SK-N-SH treated with all-trans-retinoic acid at 6 μM for 48 hours (cell line): ENCODE measurements at regions not wholly inside any gene's neighbourhood (a gene's known extent, or its start where the extent isn't known, plus 50 kb on each side); places are given as distances from the start of the nearest gene placed in this dataset.

ENCODE experiments used
- BACH2 ChIP-seq: fragments of 250-450 bp; sonication (Bioruptor Pico); IDR thresholded peaks from 2 replicates; pipeline ENCODE4 v1.9.0; 2021; ENCODE audit warnings: mild to moderate bottlenecking, borderline replicate concordance
- ESRRG ChIP-seq: fragments of 250-450 bp; sonication (Bioruptor Pico); IDR thresholded peaks from 2 replicates; pipeline ENCODE4 v1.6.1; 2021; ENCODE audit warnings: mild to moderate bottlenecking
- TOX ChIP-seq: fragments of 250-450 bp; sonication (Bioruptor Pico); IDR thresholded peaks from 2 replicates; pipeline ENCODE4 v1.8.0; 2021; ENCODE audit warnings: mild to moderate bottlenecking, moderate library complexity, borderline replicate concordance
- ZFP3 ChIP-seq: fragments of 250-450 bp; sonication (Bioruptor Pico); IDR thresholded peaks from 2 replicates; pipeline ENCODE4 v1.5.0; 2020; ENCODE audit warnings: mild to moderate bottlenecking, moderate library complexity
- TF ChIP-seq, protein P1 (sequence below): fragments of 250-450 bp; sonication (Bioruptor Pico); IDR thresholded peaks from 2 replicates; pipeline ENCODE4 v1.5.1; 2021; ENCODE audit warnings: mild to moderate bottlenecking, moderate library complexity
- TF ChIP-seq, protein P2 (sequence below): fragments of 250-450 bp; sonication (Bioruptor Pico); IDR thresholded peaks from 2 replicates; pipeline ENCODE4 v1.5.0; 2020; ENCODE audit warnings: mild to moderate bottlenecking, moderate library complexity
- TF ChIP-seq, protein P3 (sequence below): fragments of 250-450 bp; sonication (Bioruptor Pico); IDR thresholded peaks from 2 replicates; pipeline ENCODE4 v1.8.0; 2020; ENCODE audit warnings: mild to moderate bottlenecking, moderate library complexity, borderline replicate concordance

GRCh38 chr13:112231451-112232083, 144.6 kb upstream of the SPACA7 start:
- TF ChIP-seq, protein P1, sequence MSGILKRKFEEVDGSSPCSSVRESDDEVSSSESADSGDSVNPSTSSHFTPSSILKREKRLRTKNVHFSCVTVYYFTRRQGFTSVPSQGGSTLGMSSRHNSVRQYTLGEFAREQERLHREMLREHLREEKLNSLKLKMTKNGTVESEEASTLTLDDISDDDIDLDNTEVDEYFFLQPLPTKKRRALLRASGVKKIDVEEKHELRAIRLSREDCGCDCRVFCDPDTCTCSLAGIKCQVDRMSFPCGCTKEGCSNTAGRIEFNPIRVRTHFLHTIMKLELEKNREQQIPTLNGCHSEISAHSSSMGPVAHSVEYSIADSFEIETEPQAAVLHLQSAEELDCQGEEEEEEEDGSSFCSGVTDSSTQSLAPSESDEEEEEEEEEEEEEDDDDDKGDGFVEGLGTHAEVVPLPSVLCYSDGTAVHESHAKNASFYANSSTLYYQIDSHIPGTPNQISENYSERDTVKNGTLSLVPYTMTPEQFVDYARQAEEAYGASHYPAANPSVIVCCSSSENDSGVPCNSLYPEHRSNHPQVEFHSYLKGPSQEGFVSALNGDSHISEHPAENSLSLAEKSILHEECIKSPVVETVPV (CRISPR knock-in tag), result no peak
- TF ChIP-seq, protein P2, sequence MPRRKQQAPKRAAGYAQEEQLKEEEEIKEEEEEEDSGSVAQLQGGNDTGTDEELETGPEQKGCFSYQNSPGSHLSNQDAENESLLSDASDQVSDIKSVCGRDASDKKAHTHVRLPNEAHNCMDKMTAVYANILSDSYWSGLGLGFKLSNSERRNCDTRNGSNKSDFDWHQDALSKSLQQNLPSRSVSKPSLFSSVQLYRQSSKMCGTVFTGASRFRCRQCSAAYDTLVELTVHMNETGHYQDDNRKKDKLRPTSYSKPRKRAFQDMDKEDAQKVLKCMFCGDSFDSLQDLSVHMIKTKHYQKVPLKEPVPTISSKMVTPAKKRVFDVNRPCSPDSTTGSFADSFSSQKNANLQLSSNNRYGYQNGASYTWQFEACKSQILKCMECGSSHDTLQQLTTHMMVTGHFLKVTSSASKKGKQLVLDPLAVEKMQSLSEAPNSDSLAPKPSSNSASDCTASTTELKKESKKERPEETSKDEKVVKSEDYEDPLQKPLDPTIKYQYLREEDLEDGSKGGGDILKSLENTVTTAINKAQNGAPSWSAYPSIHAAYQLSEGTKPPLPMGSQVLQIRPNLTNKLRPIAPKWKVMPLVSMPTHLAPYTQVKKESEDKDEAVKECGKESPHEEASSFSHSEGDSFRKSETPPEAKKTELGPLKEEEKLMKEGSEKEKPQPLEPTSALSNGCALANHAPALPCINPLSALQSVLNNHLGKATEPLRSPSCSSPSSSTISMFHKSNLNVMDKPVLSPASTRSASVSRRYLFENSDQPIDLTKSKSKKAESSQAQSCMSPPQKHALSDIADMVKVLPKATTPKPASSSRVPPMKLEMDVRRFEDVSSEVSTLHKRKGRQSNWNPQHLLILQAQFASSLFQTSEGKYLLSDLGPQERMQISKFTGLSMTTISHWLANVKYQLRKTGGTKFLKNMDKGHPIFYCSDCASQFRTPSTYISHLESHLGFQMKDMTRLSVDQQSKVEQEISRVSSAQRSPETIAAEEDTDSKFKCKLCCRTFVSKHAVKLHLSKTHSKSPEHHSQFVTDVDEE (CRISPR knock-in tag), result no peak
- TF ChIP-seq ESRRG (CRISPR knock-in tag) (no peak), BACH2 (CRISPR knock-in tag) (no peak), TOX (CRISPR knock-in tag) (no peak), ZFP3 (CRISPR knock-in tag) (no peak)
- TF ChIP-seq, protein P3, sequence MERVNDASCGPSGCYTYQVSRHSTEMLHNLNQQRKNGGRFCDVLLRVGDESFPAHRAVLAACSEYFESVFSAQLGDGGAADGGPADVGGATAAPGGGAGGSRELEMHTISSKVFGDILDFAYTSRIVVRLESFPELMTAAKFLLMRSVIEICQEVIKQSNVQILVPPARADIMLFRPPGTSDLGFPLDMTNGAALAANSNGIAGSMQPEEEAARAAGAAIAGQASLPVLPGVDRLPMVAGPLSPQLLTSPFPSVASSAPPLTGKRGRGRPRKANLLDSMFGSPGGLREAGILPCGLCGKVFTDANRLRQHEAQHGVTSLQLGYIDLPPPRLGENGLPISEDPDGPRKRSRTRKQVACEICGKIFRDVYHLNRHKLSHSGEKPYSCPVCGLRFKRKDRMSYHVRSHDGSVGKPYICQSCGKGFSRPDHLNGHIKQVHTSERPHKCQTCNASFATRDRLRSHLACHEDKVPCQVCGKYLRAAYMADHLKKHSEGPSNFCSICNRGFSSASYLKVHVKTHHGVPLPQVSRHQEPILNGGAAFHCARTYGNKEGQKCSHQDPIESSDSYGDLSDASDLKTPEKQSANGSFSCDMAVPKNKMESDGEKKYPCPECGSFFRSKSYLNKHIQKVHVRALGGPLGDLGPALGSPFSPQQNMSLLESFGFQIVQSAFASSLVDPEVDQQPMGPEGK, result no peak
